ENCODE measurements at regions not wholly inside any gene's neighbourhood (a gene's known extent, or its start where the extent isn't known, plus 50 kb on each side); places are given as distances from the start of the nearest gene placed in this dataset.

GRCh38 chr9:7858166-7858565 is 58.6 kb upstream of the DMAC1 start:
- ATAC-seq, result no peak
- intact Hi-C loops (cut with DNase I), result no loop called here
- DNase-seq (ENCODE audit: missing footprints), result no peak

GRCh38 chr9:7854763-7855162 is 55.2 kb upstream of the DMAC1 start:
- DNase-seq (ENCODE audit: missing footprints) (no peak), ATAC-seq (no peak)
- intact Hi-C loops (cut with DNase I), result no loop called here

All from Right ventricle myocardium inferior (tissue), 1 donor.